IMR-90 (cell line): ENCODE measurements at regions not wholly inside any gene's neighbourhood (a gene's known extent, or its start where the extent isn't known, plus 50 kb on each side); places are given as distances from the start of the nearest gene placed in this dataset.

Experiments
- CEBPB ChIP-seq: IDR thresholded peaks from 2 replicates; pipeline ENCODE4 v1.6.1; 2012; ENCODE audit warnings: low read depth, low read length, improper control_type of control experiment
- CTCF ChIP-seq: conservative IDR thresholded peaks from 2 replicates; pipeline ENCODE4 v1.5.1; 2012; ENCODE audit warnings: mild to moderate bottlenecking, low read depth, low read length, improper control_type of control experiment
- MAZ ChIP-seq: IDR thresholded peaks from 2 replicates; pipeline ENCODE4 v1.6.1; 2012; ENCODE audit warnings: low read depth, mild to moderate bottlenecking, low read length, improper control_type of control experiment, moderate library complexity, borderline replicate concordance
- POLR2A ChIP-seq: IDR thresholded peaks from 2 replicates; pipeline ENCODE4 v1.6.1; 2012; ENCODE audit warnings: mild to moderate bottlenecking, low read depth, low read length
- SMC3 ChIP-seq: fragments of 150-350 bp; IDR thresholded peaks from 2 replicates; pipeline ENCODE4 v1.6.1; 2016; ENCODE audit warnings: low read depth, mild to moderate bottlenecking, antibody characterized with exemption, low read length, moderate library complexity
- USF2 ChIP-seq: fragments of 150-350 bp; IDR thresholded peaks from 2 replicates; pipeline ENCODE4 v1.6.1; 2017; ENCODE audit warnings: mild to moderate bottlenecking, antibody characterized with exemption, low read length, low read depth

- TF ChIP-seq SMC3, result no peak
- no peak for TF ChIP-seq CTCF
- TF ChIP-seq POLR2A, result no peak
- no peak for TF ChIP-seq USF2
- TF ChIP-seq MAZ, result no peak
- no peak for TF ChIP-seq CEBPB
These were observed 844.9 kb upstream of the SLITRK5 start for GRCh38 chr13:86826232-86826631.
